Esophagus muscularis mucosa (tissue), 3 donors: ENCODE measurements at regions not wholly inside any gene's neighbourhood (a gene's known extent, or its start where the extent isn't known, plus 50 kb on each side); places are given as distances from the start of the nearest gene placed in this dataset.

Experiments
- CTCF ChIP-seq, 3 experiments: fragments of 200-600 bp in 2 of 3; fragments of 450-650 bp in 1 of 3; sonication (generic) in 2 of 3; IDR thresholded peaks; one replicate each; pipeline ENCODE4 v1.5.1; 2017 to 2019; ENCODE audit warnings: antibody characterized with exemption in 3 of 3, mild to moderate bottlenecking in 2 of 3, moderate library complexity in 1 of 3
- EP300 ChIP-seq: sonication (generic); formaldehyde crosslinking; IDR thresholded peaks from one replicate; pipeline ENCODE4 v1.6.1; 2017; ENCODE audit warnings: antibody characterized with exemption

- no peak for TF ChIP-seq EP300
- no peak for TF ChIP-seq CTCF (IDR thresholded peaks at IDR 0.05)
Observed at GRCh38 chr11:92533657-92534335, 309.2 kb downstream of the FAT3 start.
